Activated gamma-delta T cell treated with Interleukin-2 at 50 U/mL for 16 hours (primary cell): ENCODE measurements at regions not wholly inside any gene's neighbourhood (a gene's known extent, or its start where the extent isn't known, plus 50 kb on each side); places are given as distances from the start of the nearest gene placed in this dataset.

Experiments
- DNase-seq: peaks from one replicate; pipeline ENCODE4 v3.0.0-alpha.2; 2020

DNA sequence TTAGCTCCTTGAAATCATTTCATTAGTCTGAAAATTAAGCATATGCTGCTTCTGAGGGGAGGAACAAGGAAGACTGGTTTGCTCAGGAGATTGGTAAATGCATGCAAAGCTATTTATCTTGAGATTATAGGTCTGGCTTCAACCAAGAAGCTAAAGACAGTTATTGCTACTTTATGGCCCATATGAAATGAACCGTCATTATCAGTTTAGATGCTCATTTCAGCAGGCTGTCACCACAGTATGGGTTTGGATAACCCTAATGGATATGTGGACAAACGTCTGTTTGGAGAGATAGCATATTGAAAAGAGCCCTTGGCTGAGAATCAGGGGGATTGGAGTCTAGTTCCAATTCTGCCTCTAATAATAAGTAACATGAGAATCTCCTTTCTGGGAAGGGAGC lies 922.6 kb downstream of the TUSC7 start:
- no peak for DNase-seq

DNA sequence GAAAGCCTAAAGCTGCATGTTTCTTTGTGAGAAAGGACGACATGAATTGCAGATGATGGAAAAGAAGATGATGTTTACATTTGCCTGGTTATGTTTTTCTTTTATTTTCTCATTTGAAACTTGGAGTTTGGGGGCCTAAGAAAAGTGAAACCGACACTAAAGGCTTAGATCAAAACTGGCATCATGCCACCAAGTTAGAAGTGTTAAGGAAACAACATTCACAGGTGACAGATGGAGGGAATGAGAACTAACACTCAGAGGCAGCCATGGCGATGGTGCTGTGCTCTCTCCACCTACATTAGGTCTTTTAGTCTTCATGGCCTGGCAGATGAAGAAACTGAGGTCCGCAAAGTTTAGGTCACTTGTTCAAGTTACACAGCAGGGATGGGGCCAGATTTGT lies 923.6 kb downstream of the TUSC7 start:
- no peak for DNase-seq

DNA sequence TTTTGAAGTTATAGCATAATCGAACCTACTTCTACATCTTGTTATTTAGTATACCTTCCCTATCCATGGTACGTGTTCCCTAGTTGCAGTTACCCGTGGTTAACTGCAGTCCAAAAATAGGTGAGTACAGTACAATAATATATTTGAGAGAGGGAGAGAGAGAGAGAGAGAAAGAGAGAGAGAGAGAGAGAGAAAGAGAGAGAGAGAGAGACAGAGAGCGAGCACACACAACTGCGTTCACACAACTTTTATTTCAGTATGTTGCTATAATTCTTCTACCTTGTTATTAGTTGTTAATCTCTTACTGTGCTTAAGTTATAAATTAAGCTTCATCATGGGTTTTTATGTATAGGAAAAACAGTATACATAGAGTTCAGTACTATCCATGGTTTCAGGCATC lies 928.1 kb downstream of the TUSC7 start:
- no peak for DNase-seq

GRCh38 chr3:117644203-117644602 lies 934.6 kb downstream of the TUSC7 start:
- DNase-seq, result no peak

DNA sequence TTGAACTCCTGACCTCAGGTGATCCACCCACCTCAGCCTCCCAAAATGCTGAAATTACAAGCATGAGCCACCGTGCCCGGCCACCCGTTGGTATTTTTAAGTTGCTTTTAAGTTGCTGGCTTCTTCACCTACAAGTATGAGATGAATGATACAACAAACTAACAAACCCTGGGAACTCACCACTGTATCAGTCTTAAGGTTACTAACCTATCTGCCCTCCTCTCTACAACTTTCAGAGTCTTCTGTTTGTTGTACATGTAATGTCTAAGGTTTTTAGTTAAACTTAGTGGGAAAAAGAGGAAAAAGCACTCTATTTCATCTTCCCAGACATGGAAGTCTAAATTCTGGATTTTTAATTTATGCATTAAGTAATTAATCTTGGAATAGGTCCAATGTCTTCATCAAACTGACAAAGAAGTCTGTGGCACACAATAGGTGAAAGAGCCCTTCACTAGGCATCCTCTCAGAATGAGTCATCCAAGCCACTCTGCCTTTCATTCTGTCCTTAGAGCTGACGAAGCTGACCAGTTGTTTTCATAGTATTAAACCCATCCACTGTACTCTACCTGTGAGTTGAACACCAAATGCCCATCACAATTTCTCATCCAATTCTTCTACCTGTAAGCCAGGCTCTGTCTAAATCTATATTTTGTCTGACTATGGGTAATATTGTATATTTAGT lies 936.1 kb downstream of the TUSC7 start:
- no peak for DNase-seq

- no peak for DNase-seq
These were observed 937.9 kb downstream of the TUSC7 start for GRCh38 chr3:117647435-117647834.

GRCh38 chr3:117651246-117651645 lies 941.7 kb downstream of the TUSC7 start:
- DNase-seq, result no peak

DNA sequence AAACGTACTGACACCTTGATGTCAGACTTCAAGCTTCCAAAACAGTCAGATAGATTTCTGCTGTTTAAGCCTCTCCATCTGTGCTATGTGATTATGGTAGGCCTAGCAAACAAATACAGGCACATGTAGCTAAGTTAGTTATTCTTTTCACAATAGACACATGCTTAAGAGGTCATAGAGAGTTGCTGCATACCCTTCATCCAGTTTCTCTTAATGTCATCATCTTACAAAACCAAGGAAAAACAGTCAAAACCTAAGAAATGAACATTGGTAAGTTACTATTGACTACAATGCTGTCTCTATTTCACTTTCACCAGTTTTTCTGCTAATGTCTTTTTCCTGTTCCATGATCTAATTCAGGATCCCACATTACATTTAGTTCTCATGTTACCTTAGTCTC lies 946.8 kb downstream of the TUSC7 start:
- no peak for DNase-seq

- no peak for DNase-seq
These were observed 947.7 kb downstream of the TUSC7 start for GRCh38 chr3:117657278-117657677.

- DNase-seq, result no peak
These were observed 951.6 kb downstream of the TUSC7 start for GRCh38 chr3:117660941-117661817.

- no peak for DNase-seq
These were observed 952.2 kb downstream of the TUSC7 start for GRCh38 chr3:117661818-117662095.

DNA sequence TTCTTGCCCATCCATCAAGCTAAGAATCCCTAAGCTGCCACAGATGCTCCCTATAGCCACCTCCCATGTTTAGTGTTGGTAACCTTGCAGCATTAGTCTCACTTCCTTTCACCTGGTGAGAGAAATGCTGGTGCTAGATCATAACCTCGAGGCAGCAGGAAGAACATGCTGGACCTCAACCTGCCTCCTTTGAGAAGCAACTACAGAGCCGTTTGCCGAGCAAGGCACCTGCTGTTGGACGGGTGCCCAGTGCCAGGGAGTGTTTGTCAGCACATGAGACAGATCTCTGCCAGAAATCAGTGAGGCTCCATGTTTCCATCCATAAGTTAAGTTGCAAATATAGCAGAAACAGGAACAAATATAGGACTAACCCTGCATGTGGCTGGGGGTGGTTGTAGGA lies 955.7 kb downstream of the TUSC7 start:
- DNase-seq, result no peak

GRCh38 chr3:117666325-117666724 lies 956.7 kb downstream of the TUSC7 start:
- DNase-seq, result no peak

DNA sequence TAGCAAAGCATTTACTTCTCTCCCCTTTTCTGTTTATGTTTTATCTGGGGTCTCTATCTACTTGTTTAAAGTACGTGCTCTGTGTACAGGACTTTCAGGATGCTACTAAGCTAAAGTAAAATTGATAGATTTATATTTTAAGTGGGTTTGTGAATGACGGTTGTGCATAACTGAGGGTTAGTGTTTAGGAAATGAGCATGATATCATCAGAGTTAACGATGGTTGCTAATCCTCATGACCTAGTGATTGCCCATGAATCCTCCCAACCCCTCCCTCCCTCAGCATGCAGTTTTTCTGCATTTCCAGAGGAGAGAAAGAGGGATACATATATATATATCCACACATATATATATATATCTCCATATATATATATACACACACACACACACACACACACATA lies 957.2 kb downstream of the TUSC7 start:
- no peak for DNase-seq

- no peak for DNase-seq
These were observed 960.2 kb downstream of the TUSC7 start for GRCh38 chr3:117669774-117670173.

DNA sequence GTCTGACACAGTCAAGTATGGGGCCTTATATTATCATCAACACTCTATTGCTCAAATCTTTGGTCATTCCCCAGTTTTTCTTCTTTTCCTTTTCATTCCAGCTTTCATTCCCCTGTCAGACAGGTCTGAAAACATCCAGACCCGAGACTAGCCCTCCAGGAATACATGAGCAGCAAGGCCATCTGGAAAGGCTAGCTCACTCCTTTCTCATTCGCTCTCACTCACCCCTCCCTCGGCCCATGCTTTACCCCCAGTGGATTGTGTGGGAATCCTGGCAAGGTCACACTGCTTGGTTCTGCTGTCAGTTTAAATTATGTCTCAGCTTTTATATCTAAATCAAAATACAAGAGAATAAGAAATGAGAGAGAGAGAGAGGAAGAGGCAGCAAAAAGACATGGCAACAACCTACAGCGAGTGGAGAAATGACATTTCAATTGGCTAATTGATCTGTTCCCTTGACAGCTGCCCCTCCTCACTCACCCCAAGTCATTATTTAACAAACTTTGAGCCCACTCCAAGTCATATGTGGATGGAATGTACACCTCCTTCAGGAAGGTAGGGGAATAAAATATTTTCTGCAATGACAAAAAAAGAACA lies 962.2 kb downstream of the TUSC7 start:
- DNase-seq, result no peak

DNA sequence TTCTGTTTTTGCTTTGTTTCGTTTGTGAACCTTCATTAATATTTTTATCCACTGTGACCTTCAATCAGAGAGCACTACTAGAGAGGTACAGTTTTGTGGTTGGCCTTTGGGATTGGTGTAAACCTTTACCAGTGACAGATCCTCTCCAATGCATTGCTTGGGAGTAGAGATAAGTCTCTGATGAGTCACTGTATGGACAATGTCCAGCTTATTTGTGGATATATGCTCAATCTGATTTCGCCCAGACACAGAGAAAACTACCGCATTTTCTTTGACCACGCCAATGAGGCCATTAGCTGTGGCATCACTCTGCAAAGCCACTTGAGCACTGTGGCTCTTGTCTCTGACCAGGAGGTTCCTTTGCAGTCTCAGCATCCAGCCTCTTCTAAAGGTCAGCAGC lies 964.7 kb downstream of the TUSC7 start:
- DNase-seq, result no peak

DNA sequence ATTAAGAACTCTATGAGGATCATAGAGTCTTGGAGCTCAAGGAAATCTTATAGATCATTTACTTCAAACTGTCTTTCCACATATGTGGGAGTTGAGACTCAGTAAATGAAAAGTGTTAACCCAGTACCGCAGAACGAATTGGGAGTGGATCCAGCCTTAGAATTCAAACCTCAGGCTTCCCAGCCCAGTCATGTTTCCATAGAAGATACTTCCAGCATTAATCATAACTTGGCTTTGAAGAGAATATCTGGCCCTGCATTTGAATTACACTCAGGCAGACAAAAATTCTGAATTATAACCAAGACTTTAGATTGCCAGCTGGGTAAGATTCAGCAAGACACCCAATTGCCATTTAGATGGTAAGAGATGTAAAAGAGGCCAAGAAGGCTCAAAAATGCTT lies 972.0 kb downstream of the TUSC7 start:
- DNase-seq, result no peak

GRCh38 chr3:117687096-117687495 lies 977.5 kb downstream of the TUSC7 start:
- no peak for DNase-seq

- DNase-seq, result no peak
These were observed 979.0 kb downstream of the TUSC7 start for GRCh38 chr3:117688583-117688982.

- no peak for DNase-seq
These were observed 981.9 kb downstream of the TUSC7 start for GRCh38 chr3:117691526-117691925.

DNA sequence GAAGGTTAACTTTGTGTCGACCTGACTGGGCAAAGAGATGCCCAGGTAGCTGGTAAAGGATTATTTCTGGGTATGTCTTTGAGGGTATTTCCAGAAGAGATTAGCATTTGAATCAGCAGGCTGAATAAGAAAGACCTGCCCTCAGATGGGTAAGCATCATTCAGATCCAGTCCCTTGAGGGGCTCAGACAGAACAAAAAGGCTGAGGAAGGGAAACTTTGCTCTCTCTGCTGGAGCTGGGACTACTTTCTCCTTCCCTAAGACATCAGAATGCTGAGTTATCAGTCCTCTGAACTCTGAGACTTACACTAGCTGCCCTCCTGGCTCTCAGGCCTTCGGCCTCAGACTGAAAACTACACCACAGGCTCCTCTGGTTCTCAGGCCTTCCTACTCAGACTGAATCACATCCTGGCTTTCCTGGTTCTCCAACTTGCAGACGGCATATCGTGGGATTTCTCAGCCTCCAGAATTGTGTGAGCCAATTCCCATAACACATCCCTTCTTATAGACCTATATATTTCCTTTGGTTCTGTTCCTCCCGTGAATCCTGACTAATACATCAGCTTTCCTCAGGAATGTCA lies 982.9 kb downstream of the TUSC7 start:
- no peak for DNase-seq

GRCh38 chr3:117695321-117695720 lies 985.7 kb downstream of the TUSC7 start:
- DNase-seq, result no peak
